ENCODE measurements at regions not wholly inside any gene's neighbourhood (a gene's known extent, or its start where the extent isn't known, plus 50 kb on each side); places are given as distances from the start of the nearest gene placed in this dataset.

DNA sequence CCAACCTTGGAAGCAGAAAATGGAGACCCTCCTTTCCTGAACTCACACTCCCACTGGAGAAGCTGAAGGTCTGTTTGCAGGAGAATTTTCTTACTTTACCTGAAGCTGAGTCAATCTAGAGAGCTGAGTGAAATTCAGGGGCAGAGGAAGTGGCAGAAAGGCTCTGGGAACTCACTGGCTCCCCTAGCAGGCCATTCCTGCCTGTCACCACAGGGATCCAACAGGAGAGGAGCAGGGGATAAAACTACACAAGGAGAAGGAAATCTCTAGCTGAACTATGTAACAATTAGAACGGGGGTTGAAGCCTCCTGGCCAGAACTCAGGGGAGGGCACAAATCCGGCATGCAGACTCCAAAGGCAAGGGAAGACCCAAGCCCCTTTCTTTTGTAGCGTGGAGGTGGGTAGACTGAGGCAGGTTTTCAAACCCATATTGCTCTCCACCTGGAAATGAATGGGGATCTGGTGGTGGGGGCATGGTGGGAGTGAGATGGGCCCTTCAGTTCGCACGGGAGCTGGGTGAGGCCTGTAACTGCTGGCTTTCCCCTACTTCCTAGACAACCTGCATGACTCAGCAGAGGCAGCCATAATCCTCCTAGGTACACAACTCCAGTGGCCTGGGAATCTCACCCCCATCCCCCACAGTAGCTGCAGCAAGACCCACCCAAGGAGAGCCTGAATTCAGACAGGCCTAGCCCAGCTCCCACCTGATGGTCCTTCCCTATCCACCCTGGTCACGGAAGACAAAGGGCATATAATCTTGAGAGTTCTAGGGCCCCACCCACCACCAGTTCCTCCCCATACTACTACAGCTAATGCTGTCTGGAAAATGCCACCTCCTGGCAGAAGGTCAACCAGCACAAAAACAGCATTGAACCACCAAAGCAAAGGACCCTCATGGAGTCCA, 158.1 kb downstream of the LTN1 start:
- TF ChIP-seq, protein P1, sequence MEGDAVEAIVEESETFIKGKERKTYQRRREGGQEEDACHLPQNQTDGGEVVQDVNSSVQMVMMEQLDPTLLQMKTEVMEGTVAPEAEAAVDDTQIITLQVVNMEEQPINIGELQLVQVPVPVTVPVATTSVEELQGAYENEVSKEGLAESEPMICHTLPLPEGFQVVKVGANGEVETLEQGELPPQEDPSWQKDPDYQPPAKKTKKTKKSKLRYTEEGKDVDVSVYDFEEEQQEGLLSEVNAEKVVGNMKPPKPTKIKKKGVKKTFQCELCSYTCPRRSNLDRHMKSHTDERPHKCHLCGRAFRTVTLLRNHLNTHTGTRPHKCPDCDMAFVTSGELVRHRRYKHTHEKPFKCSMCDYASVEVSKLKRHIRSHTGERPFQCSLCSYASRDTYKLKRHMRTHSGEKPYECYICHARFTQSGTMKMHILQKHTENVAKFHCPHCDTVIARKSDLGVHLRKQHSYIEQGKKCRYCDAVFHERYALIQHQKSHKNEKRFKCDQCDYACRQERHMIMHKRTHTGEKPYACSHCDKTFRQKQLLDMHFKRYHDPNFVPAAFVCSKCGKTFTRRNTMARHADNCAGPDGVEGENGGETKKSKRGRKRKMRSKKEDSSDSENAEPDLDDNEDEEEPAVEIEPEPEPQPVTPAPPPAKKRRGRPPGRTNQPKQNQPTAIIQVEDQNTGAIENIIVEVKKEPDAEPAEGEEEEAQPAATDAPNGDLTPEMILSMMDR (IDR thresholded peaks at IDR 0.05) = no peak
- TF ChIP-seq EZH2 (IDR thresholded peaks at IDR 0.05; ENCODE audit: borderline replicate concordance, insufficient read depth, low read depth, low read length, poor library complexity, severe bottlenecking) = no peak
